ENCODE measurements at regions not wholly inside any gene's neighbourhood (a gene's known extent, or its start where the extent isn't known, plus 50 kb on each side); places are given as distances from the start of the nearest gene placed in this dataset.

DNA sequence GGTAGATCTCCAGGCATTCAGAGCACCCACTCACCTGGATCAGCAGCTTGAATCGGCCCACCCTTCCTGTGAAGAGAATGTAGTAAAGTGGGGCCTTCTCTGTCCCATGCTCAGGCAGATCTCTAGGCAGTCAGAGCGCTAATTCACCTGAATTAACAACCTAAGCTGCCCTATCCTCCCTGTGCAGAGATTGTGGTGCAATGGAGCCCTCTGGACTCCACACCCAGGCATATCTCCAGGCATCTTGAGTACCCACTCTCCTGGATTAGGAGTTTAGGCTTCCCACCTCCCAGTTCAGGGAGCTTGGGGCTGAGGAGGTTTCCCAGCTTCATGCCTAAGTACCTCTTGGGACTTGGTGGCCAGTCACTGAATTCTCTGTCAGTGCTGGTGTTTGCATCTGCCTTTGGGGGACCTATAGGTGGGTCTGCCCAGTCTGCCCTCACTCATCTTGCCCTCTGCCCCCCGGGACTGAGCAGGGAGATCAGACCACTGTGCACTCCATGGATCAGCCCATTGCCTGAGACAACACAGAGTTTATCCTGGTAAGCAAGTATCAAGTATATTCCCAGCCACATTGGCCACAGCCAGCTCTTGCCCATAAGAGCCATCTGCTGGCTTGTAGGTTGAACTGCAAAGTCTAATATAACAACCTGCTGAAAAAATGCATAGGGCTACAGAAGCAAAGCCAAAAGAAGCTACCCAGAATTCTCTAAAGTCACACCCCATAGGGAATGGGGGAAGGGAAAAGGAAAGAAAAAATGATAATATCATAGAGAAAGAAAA, 372.9 kb downstream of the KLHL13 start:
- Histone ChIP-seq H3K4me1 (no peaks in the 10 kb centered on the region), H3K36me3 (no peaks in the 10 kb centered on the region), H3K4me3 (replicated peaks in 1 of 3) (no peak overlapping the region), H3K27ac (no peak overlapping the region), H3K9me3 (no peaks in the 10 kb centered on the region), H3K27me3 (no peaks in the 10 kb centered on the region)
- TF ChIP-seq POLR2A (IDR thresholded peaks at IDR 0.05) (no peak), CTCF (IDR thresholded peaks at IDR 0.05) (peak in 1 of 6 experiments; percentile 13)
- intact Hi-C loops (cut with DNase I), result no loop called here
- 67 to 80% methylated on average over 1 of the region's 3 CpGs for WGBS, 2 donors
- DNase-seq, result no peak

DNA sequence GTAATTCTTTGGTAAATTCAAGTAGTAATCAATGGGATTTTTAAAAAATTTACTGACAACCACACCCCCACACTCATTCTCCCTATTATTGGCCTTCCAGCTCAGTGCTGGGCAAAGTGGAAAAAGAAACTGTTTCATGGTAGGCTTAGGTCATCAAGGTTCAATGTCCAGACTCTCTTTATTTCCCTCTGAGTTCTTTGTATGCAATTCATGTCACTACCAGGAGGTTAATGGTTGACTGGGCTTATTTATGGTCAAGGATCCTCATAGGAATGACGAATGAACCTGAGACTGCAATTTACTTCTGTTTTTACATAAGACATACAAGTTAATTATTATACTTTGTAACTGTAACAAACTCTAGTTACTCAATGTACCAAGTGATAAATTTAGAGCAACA, 403.2 kb downstream of the KLHL13 start:
- 55 to 70% methylated on average over 1 of the region's 1 CpG for WGBS, 2 donors
- intact Hi-C loops (cut with DNase I), result no loop called here

GRCh38 chrX:117711782-117712181, 404.8 kb downstream of the KLHL13 start:
- no peaks in the 10 kb centered on the region for H3K9me3 ChIP-seq
- no peaks in the 10 kb centered on the region for H3K4me1 ChIP-seq
- intact Hi-C loops (cut with DNase I), result no loop called here
- TF ChIP-seq POLR2A (IDR thresholded peaks at IDR 0.05) (no peak), CTCF (IDR thresholded peaks at IDR 0.05) (no peak)
- no peak overlapping the region for H3K4me3 ChIP-seq (replicated peaks in 1 of 3)
- no peak for DNase-seq
- H3K27ac ChIP-seq, result no peak overlapping the region
- H3K27me3 ChIP-seq, result no peaks in the 10 kb centered on the region
- WGBS, 2 donors, result 75 to 80% methylated on average over 1 of the region's 1 CpG
- H3K36me3 ChIP-seq, result no peaks in the 10 kb centered on the region

More for the DNA sequence above, 403.2 kb downstream of the KLHL13 start:
- Histone ChIP-seq H3K36me3 (no peaks in the 10 kb centered on the region), H3K9me3 (no peaks in the 10 kb centered on the region), H3K27me3 (no peaks in the 10 kb centered on the region), H3K4me3 (replicated peaks in 1 of 3) (no peak overlapping the region), H3K4me1 (no peaks in the 10 kb centered on the region), H3K27ac (no peak overlapping the region)
- TF ChIP-seq POLR2A (IDR thresholded peaks at IDR 0.05) (no peak), CTCF (IDR thresholded peaks at IDR 0.05) (no peak)
- no peak for DNase-seq

DNA sequence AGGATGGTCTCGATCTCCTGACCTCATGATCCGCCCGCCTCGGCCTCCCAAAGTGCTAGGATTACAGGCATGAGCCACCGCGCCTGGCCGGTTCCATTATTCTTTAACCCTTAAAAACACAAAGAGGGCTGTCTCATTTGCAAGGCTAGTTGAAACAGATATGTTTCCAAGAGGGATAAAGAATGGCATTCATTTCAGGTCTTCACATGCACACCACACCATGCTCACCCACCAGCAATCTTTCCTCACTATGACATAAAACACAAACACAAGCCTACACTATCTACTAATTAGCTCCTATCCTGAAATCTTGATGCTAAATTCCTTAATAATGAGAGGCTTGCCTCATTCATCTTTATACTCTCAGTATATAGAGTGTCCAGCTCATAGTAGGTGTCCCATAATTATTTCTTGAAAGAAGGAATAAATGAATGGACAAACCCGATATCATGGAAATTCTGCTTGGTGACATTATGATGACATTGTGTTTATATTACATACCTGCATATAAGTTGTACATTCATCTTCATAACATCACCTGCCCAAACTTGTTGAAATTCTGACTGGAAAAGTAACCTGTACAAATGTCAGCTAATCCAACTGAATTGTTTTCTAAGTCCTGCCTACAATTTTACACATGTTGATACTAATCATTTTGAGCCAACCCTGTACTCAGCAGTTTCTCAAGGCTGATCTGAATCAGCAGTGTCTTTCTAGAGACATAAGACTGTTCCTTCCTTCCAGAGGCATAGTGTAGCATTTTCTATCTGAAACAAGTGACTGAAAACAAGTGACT, 408.5 kb downstream of the KLHL13 start:
- Histone ChIP-seq H3K4me1 (no peaks in the 10 kb centered on the region), H3K27me3 (no peaks in the 10 kb centered on the region), H3K36me3 (no peaks in the 10 kb centered on the region), H3K9me3 (no peaks in the 10 kb centered on the region), H3K27ac (no peak overlapping the region), H3K4me3 (replicated peaks in 1 of 3) (no peak overlapping the region)
- WGBS, 2 donors, result 87 to 96% methylated on average over 1 to 8 of the region's 8 CpGs
- TF ChIP-seq CTCF (IDR thresholded peaks at IDR 0.05) (no peak), POLR2A (IDR thresholded peaks at IDR 0.05) (no peak)
- intact Hi-C loops (cut with DNase I), result no loop called here
- DNase-seq, result no peak

GRCh38 chrX:117701050-117701449, 415.6 kb downstream of the KLHL13 start:
- no peak for DNase-seq
- intact Hi-C loops (cut with DNase I), result no loop called here
- Histone ChIP-seq H3K36me3 (no peaks in the 10 kb centered on the region), H3K9me3 (no peaks in the 10 kb centered on the region), H3K27ac (no peak overlapping the region), H3K4me1 (no peaks in the 10 kb centered on the region), H3K27me3 (no peaks in the 10 kb centered on the region), H3K4me3 (replicated peaks in 1 of 3) (no peak overlapping the region)
- TF ChIP-seq POLR2A (IDR thresholded peaks at IDR 0.05), result no peak
- no peak for TF ChIP-seq CTCF (IDR thresholded peaks at IDR 0.05)
